ENCODE measurements at regions not wholly inside any gene's neighbourhood (a gene's known extent, or its start where the extent isn't known, plus 50 kb on each side); places are given as distances from the start of the nearest gene placed in this dataset.

- CTCF ChIA-PET, result no interaction called here
- H3K27me3 ChIP-seq (ENCODE audit: insufficient read depth, low read depth), result no peaks in the 10 kb centered on the region
- DNase-seq, result no peak
- no peaks in the 10 kb centered on the region for H3K4me1 ChIP-seq (replicated peaks; ENCODE audit: insufficient read depth)
- H3K36me3 ChIP-seq (ENCODE audit: low read depth), result no peaks in the 10 kb centered on the region
- intact Hi-C loops (cut with micrococcal nuclease; ENCODE audit: unreplicated experiment), result no loop called here
- BruUV-seq (replicated peaks), result no TSS peak
- no peaks in the 10 kb centered on the region for H3K9me2 ChIP-seq (ENCODE audit: insufficient read depth)
- no peaks in the 10 kb centered on the region for H3K79me2 ChIP-seq (ENCODE audit: low read depth)
- POLR2A ChIA-PET (ENCODE audit: unreplicated experiment), result no interaction called here
- no peak overlapping the region for H3K4me3 ChIP-seq
- no peak overlapping the region for H3K4me2 ChIP-seq
- H3K9me3 ChIP-seq (ENCODE audit: insufficient read depth, low read depth), result no peaks in the 10 kb centered on the region
- no peak overlapping the region for H2AFZ ChIP-seq
- TF ChIP-seq EZH2 (IDR thresholded peaks at IDR 0.05; ENCODE audit: low read depth), result no peak
- TF ChIP-seq CTCF (conservative IDR thresholded peaks at IDR 0.05), result no peak
- no peaks in the 10 kb centered on the region for H3F3A ChIP-seq (ENCODE audit: insufficient read depth, low read depth)
- H3K27ac ChIP-seq, result no peak overlapping the region
- H4K20me1 ChIP-seq (ENCODE audit: insufficient read depth), result no peaks in the 10 kb centered on the region
These were observed 446.8 kb downstream of the CHL1 start for GRCh38 chr3:643376-643775.

- no peak for DNase-seq
- H2AFZ ChIP-seq, result no peak overlapping the region
- H3K27me3 ChIP-seq (ENCODE audit: insufficient read depth, low read depth), result no peaks in the 10 kb centered on the region
- no peak overlapping the region for H3K27ac ChIP-seq
- no peak for TF ChIP-seq CTCF (conservative IDR thresholded peaks at IDR 0.05)
- TF ChIP-seq EZH2 (IDR thresholded peaks at IDR 0.05; ENCODE audit: low read depth), result no peak
- H3K9me2 ChIP-seq (ENCODE audit: insufficient read depth), result no peaks in the 10 kb centered on the region
- H3F3A ChIP-seq (ENCODE audit: insufficient read depth, low read depth), result no peaks in the 10 kb centered on the region
- CTCF ChIA-PET, result no interaction called here
- intact Hi-C loops (cut with micrococcal nuclease; ENCODE audit: unreplicated experiment), result no loop called here
- no peaks in the 10 kb centered on the region for H3K36me3 ChIP-seq (ENCODE audit: low read depth)
- POLR2A ChIA-PET (ENCODE audit: unreplicated experiment), result no interaction called here
- no TSS peak for BruUV-seq (replicated peaks)
- no peak overlapping the region for H3K4me3 ChIP-seq
- no peaks in the 10 kb centered on the region for H3K4me1 ChIP-seq (replicated peaks; ENCODE audit: insufficient read depth)
- no peaks in the 10 kb centered on the region for H3K79me2 ChIP-seq (ENCODE audit: low read depth)
- no peak overlapping the region for H3K4me2 ChIP-seq
- no peaks in the 10 kb centered on the region for H3K9me3 ChIP-seq (ENCODE audit: insufficient read depth, low read depth)
- no peaks in the 10 kb centered on the region for H4K20me1 ChIP-seq (ENCODE audit: insufficient read depth)
These were observed 437.0 kb upstream of the CNTN6 start for GRCh38 chr3:655824-656223.

GRCh38 chr3:661356-661755 lies 431.5 kb upstream of the CNTN6 start:
- H2AFZ ChIP-seq, result no peak overlapping the region
- POLR2A ChIA-PET (ENCODE audit: unreplicated experiment), result no interaction called here
- no peaks in the 10 kb centered on the region for H3K36me3 ChIP-seq (ENCODE audit: low read depth)
- no peaks in the 10 kb centered on the region for H3K79me2 ChIP-seq (ENCODE audit: low read depth)
- intact Hi-C loops (cut with micrococcal nuclease; ENCODE audit: unreplicated experiment), result no loop called here
- no peaks in the 10 kb centered on the region for H4K20me1 ChIP-seq (ENCODE audit: insufficient read depth)
- H3K27ac ChIP-seq, result no peak overlapping the region
- DNase-seq, result no peak
- no peaks in the 10 kb centered on the region for H3K27me3 ChIP-seq (ENCODE audit: insufficient read depth, low read depth)
- H3K9me2 ChIP-seq (ENCODE audit: insufficient read depth), result no peaks in the 10 kb centered on the region
- no peak overlapping the region for H3K4me2 ChIP-seq
- H3F3A ChIP-seq (ENCODE audit: insufficient read depth, low read depth), result no peaks in the 10 kb centered on the region
- no peaks in the 10 kb centered on the region for H3K4me1 ChIP-seq (replicated peaks; ENCODE audit: insufficient read depth)
- no peak for TF ChIP-seq CTCF (conservative IDR thresholded peaks at IDR 0.05)
- no peak for TF ChIP-seq EZH2 (IDR thresholded peaks at IDR 0.05; ENCODE audit: low read depth)
- CTCF ChIA-PET, result no interaction called here
- H3K9me3 ChIP-seq (ENCODE audit: insufficient read depth, low read depth), result no peaks in the 10 kb centered on the region
- no TSS peak for BruUV-seq (replicated peaks)
- no peak overlapping the region for H3K4me3 ChIP-seq
